Testis (tissue), 2 donors: ENCODE measurements at regions not wholly inside any gene's neighbourhood (a gene's known extent, or its start where the extent isn't known, plus 50 kb on each side); places are given as distances from the start of the nearest gene placed in this dataset.

ENCODE experiments used
- CTCF ChIP-seq, 3 experiments: fragments of 450-650 bp in 2 of 3; fragments of 200-600 bp in 1 of 3; sonication (generic) in 1 of 3; IDR thresholded peaks; one replicate each; pipeline ENCODE4 v1.5.1; 2016 to 2019; ENCODE audit warnings: antibody characterized with exemption in 3 of 3, mild to moderate bottlenecking in 2 of 3, moderate library complexity in 1 of 3
- POLR2A ChIP-seq: fragments of 450-650 bp; IDR thresholded peaks from one replicate; pipeline ENCODE4 v1.6.1; 2017; ENCODE audit warnings: antibody characterized with exemption, mild to moderate bottlenecking, moderate library complexity

DNA sequence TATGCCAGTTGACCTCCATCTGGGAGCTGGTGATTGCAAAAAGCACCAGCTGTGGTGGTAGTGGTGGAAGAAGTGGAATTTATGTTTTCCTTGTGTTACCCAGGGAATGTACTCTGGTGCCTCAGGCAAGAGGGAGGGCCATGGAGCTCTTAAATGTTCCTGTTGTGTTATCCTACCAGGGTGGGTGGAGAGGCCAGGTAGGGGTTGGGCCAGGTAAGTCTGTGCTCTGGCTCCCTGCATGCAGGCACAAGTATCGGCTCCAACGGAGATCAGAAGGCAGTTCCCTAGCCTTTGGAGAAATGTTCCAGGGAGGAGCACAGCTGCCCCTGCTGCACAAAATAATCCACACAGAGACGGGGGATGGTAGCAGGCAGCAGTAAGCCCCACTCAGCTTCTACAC, 419.3 kb upstream of the EYS start:
- TF ChIP-seq POLR2A (no peak), CTCF (IDR thresholded peaks at IDR 0.05) (no peak)
